ENCODE measurements at regions not wholly inside any gene's neighbourhood (a gene's known extent, or its start where the extent isn't known, plus 50 kb on each side); places are given as distances from the start of the nearest gene placed in this dataset.

DNA sequence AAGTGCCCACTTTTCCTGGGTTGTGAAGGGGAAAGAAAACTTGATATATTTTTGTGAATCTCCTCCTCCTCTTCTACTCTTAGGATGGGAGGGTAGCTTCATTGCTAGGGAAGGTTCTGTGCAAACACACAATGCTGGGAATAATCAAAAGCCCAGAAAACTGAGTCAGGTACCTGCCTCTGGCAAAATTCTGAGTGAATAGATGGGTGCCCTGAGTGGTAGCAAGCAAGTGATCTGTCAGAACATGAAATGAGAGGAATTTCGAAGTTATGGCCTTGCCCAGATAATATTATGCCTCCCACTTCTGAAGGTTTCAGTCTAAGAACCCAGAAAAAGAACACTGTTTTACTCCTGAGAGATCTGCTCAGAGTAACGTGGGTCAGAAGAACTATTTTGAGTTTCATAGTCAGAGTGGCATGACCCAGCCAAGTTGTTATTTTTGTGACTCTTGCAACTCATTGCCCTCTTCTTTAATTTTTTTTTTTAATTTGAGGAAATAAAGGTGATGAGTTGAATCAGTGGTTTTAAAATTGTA is 158.3 kb downstream of the BMP2 start:
- 30 to 36% methylated on average over 2 of the region's 2 CpGs for WGBS, 2 donors
- intact Hi-C loops (cut with DNase I) = no loop called here
- Histone ChIP-seq H3K27me3 (no peaks in the 10 kb centered on the region), H3K4me3 (no peak overlapping the region), H3K4me1 (no peaks in the 10 kb centered on the region), H3K27ac (no peak overlapping the region), H3K9me3 (no peaks in the 10 kb centered on the region), H3K36me3 (no peaks in the 10 kb centered on the region)
- no peak for TF ChIP-seq CTCF (IDR thresholded peaks at IDR 0.05)
- no peak for DNase-seq
- no peak for FAIRE-seq
- ATAC-seq = no peak

DNA sequence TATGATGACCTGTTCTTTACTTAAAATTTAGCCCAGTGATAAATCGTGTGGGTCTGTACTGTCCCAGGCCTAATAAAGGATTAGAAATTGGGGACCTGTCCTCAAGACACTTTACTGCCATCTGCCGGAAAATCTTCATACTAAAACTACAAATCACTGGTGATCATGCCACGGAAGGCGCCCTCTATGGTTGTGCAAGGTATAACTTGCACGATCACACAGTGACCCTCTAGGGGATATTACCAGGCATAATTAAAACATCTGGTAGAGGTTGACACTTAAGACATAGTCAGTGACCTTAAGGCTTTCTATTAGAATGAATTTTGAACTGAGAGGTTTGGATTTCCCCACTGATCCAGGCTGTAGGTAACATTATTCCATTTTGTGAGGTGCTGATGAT is 172.6 kb downstream of the BMP2 start:
- 35 to 43% methylated on average over 5 of the region's 5 CpGs for WGBS, 2 donors
- intact Hi-C loops (cut with DNase I) = no loop called here
- Histone ChIP-seq H3K36me3 (no peaks in the 10 kb centered on the region), H3K4me1 (no peaks in the 10 kb centered on the region), H3K27ac (no peak overlapping the region), H3K4me3 (no peak overlapping the region), H3K9me3 (no peaks in the 10 kb centered on the region), H3K27me3 (no peaks in the 10 kb centered on the region)
- TF ChIP-seq CTCF (IDR thresholded peaks at IDR 0.05) = peak in 1 of 4 donors; percentile 9
- DNase-seq = peak in 1 of 6 donors; percentile 9
- ATAC-seq = no peak
- FAIRE-seq = no peak

GRCh38 chr20:6940876-6941275 is 173.4 kb downstream of the BMP2 start:
- no peak for DNase-seq
- no peak for TF ChIP-seq CTCF (IDR thresholded peaks at IDR 0.05)
- Histone ChIP-seq H3K4me3 (no peak overlapping the region), H3K27me3 (no peaks in the 10 kb centered on the region), H3K4me1 (no peaks in the 10 kb centered on the region), H3K9me3 (no peaks in the 10 kb centered on the region), H3K27ac (no peak overlapping the region), H3K36me3 (no peaks in the 10 kb centered on the region)
- peak in 1 of 4 donors; percentile 38 for ATAC-seq
- 13 to 15% methylated on average over 2 of the region's 2 CpGs for WGBS, 2 donors
- no peak for FAIRE-seq
- intact Hi-C loops (cut with DNase I) = no loop called here

GRCh38 chr20:6941571-6941970 is 174.1 kb downstream of the BMP2 start:
- intact Hi-C loops (cut with DNase I) = no loop called here
- no peaks in the 10 kb centered on the region for H3K4me1 ChIP-seq
- FAIRE-seq (no peak), DNase-seq (no peak), ATAC-seq (no peak)
- WGBS, 2 donors = 76 to 81% methylated on average over 2 of the region's 2 CpGs
- TF ChIP-seq CTCF (IDR thresholded peaks at IDR 0.05) = no peak
- no peak overlapping the region for H3K4me3 ChIP-seq
- no peaks in the 10 kb centered on the region for H3K9me3 ChIP-seq
- H3K36me3 ChIP-seq = no peaks in the 10 kb centered on the region
- no peak overlapping the region for H3K27ac ChIP-seq
- peaks cover 0 to 2% (median 0%) of the 10 kb centered on the region in 4 donors for H3K27me3 ChIP-seq

- no peak for DNase-seq
- Histone ChIP-seq H3K9me3 (no peaks in the 10 kb centered on the region), H3K27ac (no peak overlapping the region), H3K4me3 (no peak overlapping the region), H3K27me3 (peaks cover 0 to 2% (median 0%) of the 10 kb centered on the region in 4 donors), H3K4me1 (no peaks in the 10 kb centered on the region), H3K36me3 (no peaks in the 10 kb centered on the region)
- TF ChIP-seq CTCF (IDR thresholded peaks at IDR 0.05) = no peak
- intact Hi-C loops (cut with DNase I) = no loop called here
- FAIRE-seq = no peak
- no peak for ATAC-seq
- WGBS, 2 donors = 53 to 68% methylated on average over 3 of the region's 3 CpGs
Measured at GRCh38 chr20:6942266-6942665, 174.8 kb downstream of the BMP2 start.
